ENCODE measurements at regions not wholly inside any gene's neighbourhood (a gene's known extent, or its start where the extent isn't known, plus 50 kb on each side); places are given as distances from the start of the nearest gene placed in this dataset.

- Histone ChIP-seq H3K4me3 (ENCODE audit: low read depth, low read length) (no peak overlapping the region), H3K27me3 (ENCODE audit: control insufficient read depth, insufficient read depth, low read length) (no peaks in the 10 kb centered on the region), H3K36me3 (ENCODE audit: control insufficient read depth, insufficient read depth, low read length) (no peaks in the 10 kb centered on the region)
- DNase-seq (ENCODE audit: low read depth): no peak
- no peak for TF ChIP-seq CTCF (IDR thresholded peaks at IDR 0.05; ENCODE audit: insufficient read depth, low read length, poor library complexity, severe bottlenecking)
Measured at GRCh38 chr5:136793300-136793699, 428.0 kb upstream of the TRPC7 start.

GRCh38 chr5:136781464-136781863, 416.1 kb upstream of the TRPC7 start:
- no peaks in the 10 kb centered on the region for H3K27me3 ChIP-seq (ENCODE audit: control insufficient read depth, insufficient read depth, low read length)
- no peak overlapping the region for H3K4me3 ChIP-seq (ENCODE audit: low read depth, low read length)
- no peaks in the 10 kb centered on the region for H3K36me3 ChIP-seq (ENCODE audit: control insufficient read depth, insufficient read depth, low read length)
- no peak for DNase-seq (ENCODE audit: low read depth)
- no peak for TF ChIP-seq CTCF (IDR thresholded peaks at IDR 0.05; ENCODE audit: insufficient read depth, low read length, poor library complexity, severe bottlenecking)

- no peak for TF ChIP-seq CTCF (IDR thresholded peaks at IDR 0.05; ENCODE audit: insufficient read depth, low read length, poor library complexity, severe bottlenecking)
- H3K36me3 ChIP-seq (ENCODE audit: control insufficient read depth, insufficient read depth, low read length): no peaks in the 10 kb centered on the region
- DNase-seq (ENCODE audit: low read depth): no peak
- H3K4me3 ChIP-seq (ENCODE audit: low read depth, low read length): no peak overlapping the region
- H3K27me3 ChIP-seq (ENCODE audit: control insufficient read depth, insufficient read depth, low read length): no peaks in the 10 kb centered on the region
Measured at GRCh38 chr5:136780518-136780917, 415.2 kb upstream of the TRPC7 start.

GRCh38 chr5:136776022-136776927, 410.9 kb upstream of the TRPC7 start:
- H3K27me3 ChIP-seq (ENCODE audit: control insufficient read depth, insufficient read depth, low read length): no peaks in the 10 kb centered on the region
- H3K36me3 ChIP-seq (ENCODE audit: control insufficient read depth, insufficient read depth, low read length): no peaks in the 10 kb centered on the region
- TF ChIP-seq CTCF (IDR thresholded peaks at IDR 0.05; ENCODE audit: insufficient read depth, low read length, poor library complexity, severe bottlenecking): no peak
- no peak for DNase-seq (ENCODE audit: low read depth)
- H3K4me3 ChIP-seq (ENCODE audit: low read depth, low read length): no peak overlapping the region

GRCh38 chr5:136772491-136772890, 407.1 kb upstream of the TRPC7 start:
- no peak for TF ChIP-seq CTCF (IDR thresholded peaks at IDR 0.05; ENCODE audit: insufficient read depth, low read length, poor library complexity, severe bottlenecking)
- H3K36me3 ChIP-seq (ENCODE audit: control insufficient read depth, insufficient read depth, low read length): no peaks in the 10 kb centered on the region
- no peak overlapping the region for H3K4me3 ChIP-seq (ENCODE audit: low read depth, low read length)
- no peaks in the 10 kb centered on the region for H3K27me3 ChIP-seq (ENCODE audit: control insufficient read depth, insufficient read depth, low read length)
- DNase-seq (ENCODE audit: low read depth): no peak
